AG04449 (cell line): ENCODE measurements at regions not wholly inside any gene's neighbourhood (a gene's known extent, or its start where the extent isn't known, plus 50 kb on each side); places are given as distances from the start of the nearest gene placed in this dataset.
A peak's percentile ranks its signal among the peaks of the same experiment; 100 is the strongest.

Experiments used
- CTCF ChIA-PET: fragments of 350-600 bp; formaldehyde crosslinking; extraction: SDS; loops from one replicate; lab custom pipeline; 2021; ENCODE audit warnings: antibody characterized with exemption; lab: Yijun Ruan, JAX
- POLR2A ChIA-PET: fragments of 400-600, 350-600 bp; formaldehyde crosslinking; extraction: SDS; loops from one replicate; lab custom pipeline; 2020; ENCODE audit warnings: antibody characterized with exemption, inconsistent platforms; lab: Yijun Ruan, JAX
- DNase-seq: peaks from one replicate; pipeline ENCODE4 v3.0.0-alpha.2; 2010; ENCODE audit warnings: low read depth, low spot score
- H3K4me3 ChIP-seq: 2 replicates; pipeline ENCODE4 v1.5.1; 2011; ENCODE audit warnings: low read depth, mild to moderate bottlenecking, control low read depth, low read length
- CTCF ChIP-seq: IDR thresholded peaks from one replicate; pipeline ENCODE4 v1.5.1; 2011; ENCODE audit warnings: mild to moderate bottlenecking, moderate library complexity, low read length, control low read depth, inconsistent platforms; ENCODE audit not compliant: insufficient read depth; ENCODE audit errors: missing control alignments

GRCh38 chr2:64298161-64298560 is 153.9 kb upstream of the PELI1 start:
- no peak for DNase-seq
- no peak overlapping the region for H3K4me3 ChIP-seq
- no peak for TF ChIP-seq CTCF
- ChIA-PET CTCF (interaction anchor here (1.2 to 2.8 kb wide), 3 partner anchors 11 to 33 kb away, joined by 3 to 8 read pairs (median 4); no protein-coding TSS in a partner anchor), POLR2A (no interaction called here)

GRCh38 chr2:64300066-64300465 is 153.9 kb upstream of the LGALSL start:
- no peak overlapping the region for H3K4me3 ChIP-seq
- DNase-seq, result no peak
- ChIA-PET POLR2A (no interaction called here), CTCF (interaction anchor here (2.8 kb wide), 1 partner anchor 12 kb away, joined by 8 read pairs; no protein-coding TSS in a partner anchor)
- no peak for TF ChIP-seq CTCF

GRCh38 chr2:64303250-64303649 is 150.7 kb upstream of the LGALSL start:
- no peak for DNase-seq
- no peak overlapping the region for H3K4me3 ChIP-seq
- ChIA-PET POLR2A (no interaction called here), CTCF (interaction anchor here (1.0 to 4.1 kb wide), 2 partner anchors 9 to 25 kb away, joined by 3 to 13 read pairs; no protein-coding TSS in a partner anchor)
- no peak for TF ChIP-seq CTCF

- ChIA-PET POLR2A (no interaction called here), CTCF (interaction anchor here (0.6 to 2.4 kb wide), 4 partner anchors 11 to 224 kb away, joined by 3 to 14 read pairs (median 4); no protein-coding TSS in a partner anchor)
- no peak overlapping the region for H3K4me3 ChIP-seq
- no peak for DNase-seq
- no peak for TF ChIP-seq CTCF
Measured at GRCh38 chr2:64307421-64307820, 146.5 kb upstream of the LGALSL start.

- CTCF ChIA-PET, result interaction anchor here (0.6 to 7.0 kb wide), 17 partner anchors 9 to 272 kb away, joined by 3 to 136 read pairs (median 4); no protein-coding TSS in a partner anchor
- POLR2A ChIA-PET, result no interaction called here
- no peak overlapping the region for H3K4me3 ChIP-seq
- DNase-seq, result no peak
- no peak for TF ChIP-seq CTCF
Measured at GRCh38 chr2:64311191-64311910, 142.6 kb upstream of the LGALSL start.

GRCh38 chr2:64311948-64312621 is 141.9 kb upstream of the LGALSL start:
- POLR2A ChIA-PET, result interaction anchor here (1.0 kb wide), 1 partner anchor 342 kb away, joined by 3 read pairs; the partner anchor contains the start of gene SERTAD2
- DNase-seq, result peak; percentile 37
- TF ChIP-seq CTCF, result peak; percentile 67
- H3K4me3 ChIP-seq, result no peak overlapping the region
- CTCF ChIA-PET, result interaction anchor here (0.6 to 7.0 kb wide), 28 partner anchors 9 to 273 kb away, joined by 3 to 136 read pairs (median 4); no protein-coding TSS in a partner anchor
